OCI-LY1 (cell line): ENCODE measurements at regions not wholly inside any gene's neighbourhood (a gene's known extent, or its start where the extent isn't known, plus 50 kb on each side); places are given as distances from the start of the nearest gene placed in this dataset.

Source experiments
- EZH2 ChIP-seq: fragments of 200-600 bp; sonication (generic), shearing (Covaris generic); IDR thresholded peaks from 2 replicates; pipeline ENCODE4 v1.8.0; 2017; ENCODE audit warnings: borderline replicate concordance, mixed run types, mild to moderate bottlenecking, antibody characterized with exemption, low read length, moderate library complexity, mixed read lengths
- TF ChIP-seq, protein P1 (sequence below): fragments of 200-600 bp; sonication (generic), shearing (Covaris generic); IDR thresholded peaks from 2 replicates; pipeline ENCODE4 v1.5.1; 2017; ENCODE audit warnings: mild to moderate bottlenecking, antibody characterized with exemption, low read length, moderate library complexity, mixed read lengths

DNA sequence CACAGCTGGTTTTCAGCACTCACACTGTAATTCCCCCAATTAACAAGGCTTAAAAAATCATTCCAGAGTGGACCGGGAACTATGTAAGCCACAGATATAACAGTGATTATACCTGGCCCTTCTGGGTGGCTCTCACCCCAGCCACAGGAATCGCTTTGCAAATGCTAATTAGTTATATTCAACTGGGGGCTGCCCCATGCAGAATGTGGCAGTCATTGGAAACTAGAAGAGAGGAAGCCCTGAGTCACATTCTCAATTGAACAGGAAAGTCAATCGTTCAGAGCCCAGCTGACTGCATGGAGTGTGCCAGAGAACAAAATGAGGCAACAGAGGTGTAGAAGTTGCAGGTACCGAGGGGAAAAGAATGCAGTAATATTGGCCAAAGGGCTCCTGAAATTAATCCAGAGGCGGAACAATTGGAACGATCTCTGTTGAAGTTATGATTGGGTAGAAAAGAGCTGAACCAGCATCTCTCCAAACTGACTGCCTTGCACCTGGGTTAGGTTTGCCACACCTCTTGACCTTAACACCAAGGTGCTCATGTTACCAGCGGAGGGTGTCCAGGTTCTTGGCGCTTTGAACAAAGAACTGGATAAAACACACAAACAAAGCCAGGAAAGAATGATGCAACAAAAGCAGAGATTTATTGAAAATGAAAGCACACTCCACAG, 909.7 kb upstream of the AUTS2 start:
- TF ChIP-seq, protein P1, sequence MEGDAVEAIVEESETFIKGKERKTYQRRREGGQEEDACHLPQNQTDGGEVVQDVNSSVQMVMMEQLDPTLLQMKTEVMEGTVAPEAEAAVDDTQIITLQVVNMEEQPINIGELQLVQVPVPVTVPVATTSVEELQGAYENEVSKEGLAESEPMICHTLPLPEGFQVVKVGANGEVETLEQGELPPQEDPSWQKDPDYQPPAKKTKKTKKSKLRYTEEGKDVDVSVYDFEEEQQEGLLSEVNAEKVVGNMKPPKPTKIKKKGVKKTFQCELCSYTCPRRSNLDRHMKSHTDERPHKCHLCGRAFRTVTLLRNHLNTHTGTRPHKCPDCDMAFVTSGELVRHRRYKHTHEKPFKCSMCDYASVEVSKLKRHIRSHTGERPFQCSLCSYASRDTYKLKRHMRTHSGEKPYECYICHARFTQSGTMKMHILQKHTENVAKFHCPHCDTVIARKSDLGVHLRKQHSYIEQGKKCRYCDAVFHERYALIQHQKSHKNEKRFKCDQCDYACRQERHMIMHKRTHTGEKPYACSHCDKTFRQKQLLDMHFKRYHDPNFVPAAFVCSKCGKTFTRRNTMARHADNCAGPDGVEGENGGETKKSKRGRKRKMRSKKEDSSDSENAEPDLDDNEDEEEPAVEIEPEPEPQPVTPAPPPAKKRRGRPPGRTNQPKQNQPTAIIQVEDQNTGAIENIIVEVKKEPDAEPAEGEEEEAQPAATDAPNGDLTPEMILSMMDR, result no peak
- TF ChIP-seq EZH2, result no peak
